SK-N-MC (cell line): ENCODE measurements at regions not wholly inside any gene's neighbourhood (a gene's known extent, or its start where the extent isn't known, plus 50 kb on each side); places are given as distances from the start of the nearest gene placed in this dataset.

ENCODE experiments used
- EZH2 ChIP-seq: fragments of 200-600 bp; sonication (generic); IDR thresholded peaks from one replicate; pipeline ENCODE4 v1.6.1; 2017; ENCODE audit warnings: antibody characterized with exemption
- POLR2AphosphoS5 ChIP-seq: IDR thresholded peaks from 2 replicates; pipeline ENCODE4 v1.6.1; 2012; ENCODE audit warnings: mild to moderate bottlenecking, low read depth, low read length, borderline replicate concordance

DNA sequence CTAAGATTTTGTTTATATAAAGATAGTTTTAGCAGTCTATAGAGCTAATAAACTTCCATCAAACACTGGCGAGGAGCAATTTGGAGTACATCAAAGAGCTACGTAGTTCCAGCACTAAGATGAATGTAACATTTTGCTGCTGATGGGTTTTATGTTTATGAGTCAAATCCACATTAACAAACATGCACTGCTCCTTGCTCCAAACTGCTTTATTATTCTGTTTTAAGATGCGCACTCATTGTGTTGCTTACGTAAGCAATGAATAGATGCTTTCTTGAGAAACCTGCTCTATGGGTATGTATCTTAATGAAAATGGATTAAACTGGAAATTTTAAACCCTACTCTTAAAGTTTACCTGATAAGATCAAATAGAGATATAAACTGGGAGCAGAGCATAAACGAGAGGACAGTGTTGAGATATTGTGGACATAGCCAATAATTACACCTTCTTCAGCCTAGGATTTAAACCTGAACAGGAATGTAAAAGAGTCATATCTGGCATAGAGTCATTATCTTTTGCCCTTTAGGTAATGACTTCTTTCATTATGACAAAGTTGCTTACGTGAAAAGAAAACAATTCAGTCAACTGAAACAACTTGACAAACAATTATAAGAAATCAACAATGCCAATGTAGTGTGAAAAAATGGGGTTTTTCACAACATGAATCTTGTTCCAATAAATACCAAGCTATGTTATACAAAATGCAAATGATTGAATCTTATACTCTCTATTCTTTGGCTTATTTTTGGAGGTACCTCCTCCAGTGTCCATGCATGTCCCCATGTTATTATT lies 153.5 kb upstream of the MTPN start:
- no peak for TF ChIP-seq EZH2
- TF ChIP-seq POLR2AphosphoS5, result no peak
